ENCODE measurements at regions not wholly inside any gene's neighbourhood (a gene's known extent, or its start where the extent isn't known, plus 50 kb on each side); places are given as distances from the start of the nearest gene placed in this dataset.

GRCh38 chr3:16816048-16816780 lies 68.5 kb upstream of the PLCL2 start:
- H3K27ac ChIP-seq (ENCODE audit: low read depth, low read length), result no peak overlapping the region
- ChIA-PET RAD21 (ENCODE audit: low non-redundant PET in 1 of 2, low total read pairs in 2 of 2, uncharacterized antibody in 2 of 2, unreplicated experiment in 2 of 2) (no interaction called here), POLR2A (no interaction called here), CTCF (interaction anchor here (1.0 to 1.1 kb wide), 2 partner anchors 13 to 14 kb away, joined by 3 to 5 read pairs; no protein-coding TSS in a partner anchor)
- H3K9ac ChIP-seq (ENCODE audit: low read length), result no peak overlapping the region
- no peak overlapping the region for H3K4me2 ChIP-seq (ENCODE audit: low read length)
- ATAC-seq (no peak), DNase-seq (ENCODE audit: low read depth, low spot score) (no peak)
- no peaks in the 10 kb centered on the region for H4K20me1 ChIP-seq (ENCODE audit: insufficient read depth)
- intact Hi-C loops (cut with micrococcal nuclease), result no loop called here
- no peaks in the 10 kb centered on the region for H3K27me3 ChIP-seq (ENCODE audit: insufficient read depth, low read length)
- H3K9me2 ChIP-seq (ENCODE audit: insufficient read depth), result no peaks in the 10 kb centered on the region
- H2AFZ ChIP-seq (ENCODE audit: low read depth, low read length, poor library complexity, severe bottlenecking), result no peak overlapping the region
- TF ChIP-seq ZBTB33 (IDR thresholded peaks at IDR 0.05; ENCODE audit: extremely low read depth, insufficient replicate concordance, low read length) (no peak), RAD21 (IDR thresholded peaks at IDR 0.05; ENCODE audit: low read depth) (no peak), EZH2phosphoT487 (IDR thresholded peaks at IDR 0.05; ENCODE audit: borderline replicate concordance) (no peak), YY1 (IDR thresholded peaks at IDR 0.05; ENCODE audit: extremely low read depth, insufficient replicate concordance, low read depth, low read length) (no peak)
- H3K79me2 ChIP-seq (ENCODE audit: insufficient read depth, low read length), result no peaks in the 10 kb centered on the region
- BruUV-seq (replicated peaks), result no TSS peak
- no peaks in the 10 kb centered on the region for H3K36me3 ChIP-seq (ENCODE audit: control insufficient read depth in 1 of 2, insufficient read depth in 2 of 2, low read length in 2 of 2)
- no peak overlapping the region for H3K4me3 ChIP-seq (replicated peaks in 1 of 2; ENCODE audit: low read depth in 1 of 2, low read length in 2 of 2)
- no peaks in the 10 kb centered on the region for H3K9me3 ChIP-seq (ENCODE audit: control insufficient read depth in 1 of 2, insufficient read depth in 1 of 2, low read depth in 1 of 2, low read length in 2 of 2)
- no peaks in the 10 kb centered on the region for H3K4me1 ChIP-seq (ENCODE audit: control insufficient read depth in 1 of 2, insufficient read depth in 2 of 2, low read length in 2 of 2)

- no peak overlapping the region for H3K9ac ChIP-seq (ENCODE audit: low read length)
- no peak for ATAC-seq
- H3K4me2 ChIP-seq (ENCODE audit: low read length), result no peak overlapping the region
- H3K27ac ChIP-seq (ENCODE audit: low read depth, low read length), result no peak overlapping the region
- H3K4me1 ChIP-seq (ENCODE audit: control insufficient read depth in 1 of 2, insufficient read depth in 2 of 2, low read length in 2 of 2), result no peaks in the 10 kb centered on the region
- no peak overlapping the region for H3K4me3 ChIP-seq (replicated peaks in 1 of 2; ENCODE audit: low read depth in 1 of 2, low read length in 2 of 2)
- H2AFZ ChIP-seq (ENCODE audit: low read depth, low read length, poor library complexity, severe bottlenecking), result no peak overlapping the region
- H3K9me2 ChIP-seq (ENCODE audit: insufficient read depth), result no peaks in the 10 kb centered on the region
- H3K9me3 ChIP-seq (ENCODE audit: control insufficient read depth in 1 of 2, insufficient read depth in 1 of 2, low read depth in 1 of 2, low read length in 2 of 2), result no peaks in the 10 kb centered on the region
- DNase-seq (ENCODE audit: low read depth, low spot score), result no peak
- intact Hi-C loops (cut with micrococcal nuclease), result no loop called here
- no peaks in the 10 kb centered on the region for H3K27me3 ChIP-seq (ENCODE audit: insufficient read depth, low read length)
- BruUV-seq (replicated peaks), result no TSS peak
- no peaks in the 10 kb centered on the region for H4K20me1 ChIP-seq (ENCODE audit: insufficient read depth)
- ChIA-PET RAD21 (ENCODE audit: low non-redundant PET in 1 of 2, low total read pairs in 2 of 2, uncharacterized antibody in 2 of 2, unreplicated experiment in 2 of 2) (no interaction called here), POLR2A (no interaction called here), CTCF (interaction anchor here (1.0 kb wide), 1 partner anchor 12 kb away, joined by 5 read pairs; no protein-coding TSS in a partner anchor)
- H3K36me3 ChIP-seq (ENCODE audit: control insufficient read depth in 1 of 2, insufficient read depth in 2 of 2, low read length in 2 of 2), result no peaks in the 10 kb centered on the region
- no peaks in the 10 kb centered on the region for H3K79me2 ChIP-seq (ENCODE audit: insufficient read depth, low read length)
- TF ChIP-seq MAX (IDR thresholded peaks at IDR 0.05) (no peak), SP1 (IDR thresholded peaks at IDR 0.05; ENCODE audit: low read depth) (no peak), CEBPB (IDR thresholded peaks at IDR 0.05; ENCODE audit: low read depth) (no peak), POLR2A (IDR thresholded peaks at IDR 0.05; ENCODE audit: borderline replicate concordance, extremely low read depth, insufficient read depth, insufficient read length) (no peak), EZH2phosphoT487 (IDR thresholded peaks at IDR 0.05; ENCODE audit: borderline replicate concordance) (no peak), ZBTB33 (IDR thresholded peaks at IDR 0.05; ENCODE audit: extremely low read depth, insufficient replicate concordance, low read length) (no peak), CTCF (IDR thresholded peaks at IDR 0.05 in 2 of 3, conservative IDR thresholded peaks at IDR 0.05 in 1 of 3; ENCODE audit: borderline replicate concordance in 1 of 3, insufficient read depth in 1 of 3, low read depth in 2 of 3, low read length in 2 of 3) (no peak)
- TF ChIP-seq, protein P1, sequence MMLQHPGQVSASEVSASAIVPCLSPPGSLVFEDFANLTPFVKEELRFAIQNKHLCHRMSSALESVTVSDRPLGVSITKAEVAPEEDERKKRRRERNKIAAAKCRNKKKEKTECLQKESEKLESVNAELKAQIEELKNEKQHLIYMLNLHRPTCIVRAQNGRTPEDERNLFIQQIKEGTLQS (IDR thresholded peaks at IDR 0.05), result no peak
Observed at GRCh38 chr3:16817197-16817596, 67.6 kb upstream of the PLCL2 start.

Data from HCT116 (cell line).